BJ (cell line): ENCODE measurements at regions not wholly inside any gene's neighbourhood (a gene's known extent, or its start where the extent isn't known, plus 50 kb on each side); places are given as distances from the start of the nearest gene placed in this dataset.

Source experiments
- CTCF ChIA-PET: fragments of 350-600 bp; formaldehyde crosslinking; extraction: SDS; loops from one replicate; lab custom pipeline; 2021; ENCODE audit warnings: antibody characterized with exemption, inconsistent platforms; lab: Yijun Ruan, JAX
- POLR2A ChIA-PET: fragments of 300-600 bp; sonication (Branson Sonifier 250); formaldehyde crosslinking; extraction: SDS; loops from one replicate; lab custom pipeline; 2021; ENCODE audit warnings: antibody characterized with exemption; lab: Charles Lee
- DNase-seq: peaks from one replicate; pipeline ENCODE4 v3.0.0-alpha.2; 2011; ENCODE audit warnings: low read depth
- H3K27me3 ChIP-seq: 2 replicates; pipeline ENCODE4 v1.6.0; 2011; ENCODE audit warnings: low read length; ENCODE audit not compliant: control insufficient read depth, insufficient read depth
- H3K36me3 ChIP-seq: 2 replicates; pipeline ENCODE4 v1.5.1; 2011; ENCODE audit warnings: low read length; ENCODE audit not compliant: control insufficient read depth, insufficient read depth
- H3K4me3 ChIP-seq: 2 replicates; pipeline ENCODE4 v1.5.1; 2011; ENCODE audit warnings: low read depth, mild to moderate bottlenecking, control low read depth, low read length
- TF ChIP-seq, protein P1 (sequence below): IDR thresholded peaks from 2 replicates; pipeline ENCODE4 v1.5.1; 2011; ENCODE audit warnings: low read depth, mild to moderate bottlenecking, control low read depth, inconsistent platforms, low read length, moderate library complexity; ENCODE audit not compliant: insufficient read depth

DNA sequence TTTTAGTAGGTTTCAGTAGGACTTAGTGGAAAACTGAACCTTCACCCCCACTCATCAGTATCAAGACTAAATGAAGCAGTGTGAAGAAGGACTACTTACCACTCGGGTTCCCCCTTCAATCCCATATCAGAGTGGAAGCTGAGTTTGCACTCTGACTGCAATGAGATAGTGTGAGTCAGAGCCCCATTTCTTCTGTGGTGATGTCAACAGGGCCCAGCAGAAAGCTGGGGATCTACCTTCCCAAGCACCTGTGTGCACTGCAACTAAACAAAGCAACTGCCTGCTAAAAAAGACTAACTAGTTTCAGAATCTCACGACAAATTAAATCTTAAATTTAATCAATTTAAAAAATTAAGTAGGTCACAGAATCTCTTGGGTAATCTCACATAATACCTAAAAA is 1837.0 kb upstream of the PCDH7 start:
- H3K4me3 ChIP-seq: no peak overlapping the region
- no peaks in the 10 kb centered on the region for H3K36me3 ChIP-seq
- ChIA-PET POLR2A (no interaction called here), CTCF (no interaction called here)
- TF ChIP-seq, protein P1, sequence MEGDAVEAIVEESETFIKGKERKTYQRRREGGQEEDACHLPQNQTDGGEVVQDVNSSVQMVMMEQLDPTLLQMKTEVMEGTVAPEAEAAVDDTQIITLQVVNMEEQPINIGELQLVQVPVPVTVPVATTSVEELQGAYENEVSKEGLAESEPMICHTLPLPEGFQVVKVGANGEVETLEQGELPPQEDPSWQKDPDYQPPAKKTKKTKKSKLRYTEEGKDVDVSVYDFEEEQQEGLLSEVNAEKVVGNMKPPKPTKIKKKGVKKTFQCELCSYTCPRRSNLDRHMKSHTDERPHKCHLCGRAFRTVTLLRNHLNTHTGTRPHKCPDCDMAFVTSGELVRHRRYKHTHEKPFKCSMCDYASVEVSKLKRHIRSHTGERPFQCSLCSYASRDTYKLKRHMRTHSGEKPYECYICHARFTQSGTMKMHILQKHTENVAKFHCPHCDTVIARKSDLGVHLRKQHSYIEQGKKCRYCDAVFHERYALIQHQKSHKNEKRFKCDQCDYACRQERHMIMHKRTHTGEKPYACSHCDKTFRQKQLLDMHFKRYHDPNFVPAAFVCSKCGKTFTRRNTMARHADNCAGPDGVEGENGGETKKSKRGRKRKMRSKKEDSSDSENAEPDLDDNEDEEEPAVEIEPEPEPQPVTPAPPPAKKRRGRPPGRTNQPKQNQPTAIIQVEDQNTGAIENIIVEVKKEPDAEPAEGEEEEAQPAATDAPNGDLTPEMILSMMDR: no peak
- DNase-seq: no peak
- H3K27me3 ChIP-seq: no peaks in the 10 kb centered on the region

GRCh38 chr4:28886934-28887333 is 1833.2 kb upstream of the PCDH7 start:
- CTCF ChIA-PET: interaction anchor here (0.7 kb wide), 1 partner anchor 138 kb away, joined by 3 read pairs; no protein-coding TSS in a partner anchor
- DNase-seq: no peak
- Histone ChIP-seq H3K4me3 (no peak overlapping the region), H3K27me3 (no peaks in the 10 kb centered on the region), H3K36me3 (no peaks in the 10 kb centered on the region)
- TF ChIP-seq, protein P1: no peak
- POLR2A ChIA-PET: no interaction called here

DNA sequence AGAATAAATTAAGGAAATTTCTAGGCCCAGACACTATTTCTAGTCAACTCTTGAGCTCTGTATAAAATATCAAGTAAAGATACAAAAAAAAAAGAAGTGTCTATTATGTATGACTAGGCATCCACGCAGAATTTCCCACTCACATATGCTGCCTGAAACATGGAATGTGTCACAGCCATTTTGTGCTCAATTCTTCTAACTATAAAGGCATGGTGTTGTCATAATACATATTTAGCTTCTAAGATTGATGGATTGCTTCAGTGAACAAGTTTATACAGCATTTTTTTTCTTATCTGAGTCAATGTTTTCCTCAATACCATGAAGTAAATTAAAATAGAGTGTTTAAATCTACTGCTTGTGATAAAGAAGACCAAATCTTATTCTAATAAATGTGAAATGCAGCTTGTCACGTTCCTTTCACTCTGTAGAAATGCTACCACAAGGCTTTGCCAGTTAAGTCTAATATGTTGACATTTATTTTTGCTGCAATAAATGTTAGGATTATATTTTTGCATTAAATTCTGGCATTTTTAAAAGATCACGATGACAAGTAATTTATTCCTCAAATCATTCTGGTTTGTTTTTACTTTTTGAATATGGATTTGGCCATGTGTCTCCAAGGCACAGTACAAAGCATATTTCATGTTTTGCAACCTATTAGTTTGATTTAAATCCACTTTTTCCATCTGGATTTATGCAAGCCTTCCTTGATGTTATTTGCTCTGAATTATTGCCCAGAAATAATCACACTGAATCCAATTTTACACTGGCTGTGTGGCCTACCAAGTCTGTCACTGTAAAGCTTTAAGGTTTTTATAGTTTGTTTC is 1829.0 kb upstream of the PCDH7 start:
- no peak for DNase-seq
- H3K4me3 ChIP-seq: no peak overlapping the region
- TF ChIP-seq, protein P1: no peak
- CTCF ChIA-PET: no interaction called here
- no peaks in the 10 kb centered on the region for H3K27me3 ChIP-seq
- no peaks in the 10 kb centered on the region for H3K36me3 ChIP-seq
- POLR2A ChIA-PET: no interaction called here

GRCh38 chr4:28913466-28913865 is 1806.7 kb upstream of the PCDH7 start:
- TF ChIP-seq, protein P1: no peak
- ChIA-PET POLR2A (no interaction called here), CTCF (no interaction called here)
- H3K36me3 ChIP-seq: no peaks in the 10 kb centered on the region
- DNase-seq: no peak
- no peak overlapping the region for H3K4me3 ChIP-seq
- no peaks in the 10 kb centered on the region for H3K27me3 ChIP-seq

DNA sequence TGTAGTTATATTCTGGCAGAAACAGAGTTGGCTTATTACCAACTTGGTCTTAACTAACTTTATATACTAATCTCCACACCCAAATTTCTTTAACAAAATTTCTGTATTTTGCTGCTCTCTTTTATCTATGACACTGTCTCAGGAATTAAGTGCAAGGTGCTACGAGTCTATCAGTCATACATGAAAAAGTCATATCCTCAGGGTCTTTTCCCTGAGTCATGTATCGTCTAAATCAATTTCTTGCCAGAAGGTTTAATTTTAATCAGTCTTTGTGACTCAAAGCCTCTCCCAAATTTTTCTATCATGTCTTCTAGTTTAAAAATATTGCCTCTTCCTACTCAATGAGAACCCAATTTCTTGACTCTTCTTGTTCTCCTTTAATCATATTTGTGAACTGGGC is 1803.6 kb upstream of the PCDH7 start:
- TF ChIP-seq, protein P1: no peak
- POLR2A ChIA-PET: no interaction called here
- H3K27me3 ChIP-seq: no peaks in the 10 kb centered on the region
- no peak overlapping the region for H3K4me3 ChIP-seq
- H3K36me3 ChIP-seq: no peaks in the 10 kb centered on the region
- CTCF ChIA-PET: no interaction called here
- no peak for DNase-seq
